ENCODE measurements at regions not wholly inside any gene's neighbourhood (a gene's known extent, or its start where the extent isn't known, plus 50 kb on each side); places are given as distances from the start of the nearest gene placed in this dataset.
"Not testable (repeated sequence)": the region's sequence is repeated elsewhere in the genome, so short reads cannot be mapped to it uniquely, and the experiment has no call there.

DNA sequence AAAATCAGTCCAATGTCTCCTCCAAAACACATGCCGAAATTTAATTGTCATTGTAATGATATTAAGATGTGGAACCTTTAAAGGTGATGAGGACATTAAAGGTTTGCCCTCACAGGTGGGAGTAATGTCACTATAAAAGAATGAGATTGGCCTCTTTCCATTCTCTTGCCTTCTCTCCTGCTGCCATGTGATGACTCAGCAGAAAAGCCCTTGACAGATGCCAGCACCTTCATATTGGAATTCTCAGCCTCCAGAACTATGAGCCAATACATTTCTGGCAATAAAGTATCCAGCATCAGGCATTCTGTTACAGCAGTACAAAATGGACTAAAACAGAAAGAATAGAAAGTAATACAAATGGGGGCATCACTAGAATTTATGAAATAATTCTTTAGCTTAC, 609.7 kb downstream of the SLC16A7 start:
- DNase-seq, result no peak

DNA sequence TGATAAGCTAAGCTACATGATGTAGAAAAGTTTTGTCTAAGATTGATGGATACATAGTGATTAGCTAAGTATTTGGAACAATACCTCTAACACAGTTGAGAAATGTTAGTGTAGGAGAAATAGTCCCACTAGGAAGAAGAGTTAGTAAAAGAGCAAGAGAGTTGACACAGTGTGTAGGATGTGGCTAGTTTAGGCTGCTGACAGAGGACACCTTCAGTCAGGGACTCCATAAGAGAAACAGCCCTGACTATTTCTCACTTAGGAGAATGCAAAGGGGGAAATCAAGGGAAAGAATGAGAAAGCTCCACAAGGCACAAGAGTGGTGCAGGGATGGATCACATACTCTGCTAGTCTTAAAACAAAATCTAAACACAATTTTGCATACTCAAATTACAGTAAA, 613.7 kb downstream of the SLC16A7 start:
- no peak for DNase-seq

DNA sequence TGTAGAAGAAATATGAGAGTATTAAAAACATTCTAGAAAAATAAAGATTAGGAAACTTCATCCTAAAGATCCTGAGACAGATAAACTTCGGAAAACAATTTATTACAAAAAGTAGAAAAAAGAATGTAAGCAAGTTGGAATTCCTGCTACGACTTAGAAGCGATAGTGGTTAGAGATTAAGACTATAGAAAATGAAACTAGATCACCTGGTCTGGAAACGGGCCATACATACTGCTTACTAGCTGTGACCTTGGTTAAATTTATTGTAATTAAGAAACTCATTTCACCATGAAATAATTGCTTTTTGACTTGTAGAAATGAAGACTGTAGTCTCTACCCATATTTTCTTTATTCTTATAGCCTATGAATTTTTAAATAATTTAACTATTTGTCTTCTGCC, 614.1 kb downstream of the SLC16A7 start:
- DNase-seq, result no peak

DNA sequence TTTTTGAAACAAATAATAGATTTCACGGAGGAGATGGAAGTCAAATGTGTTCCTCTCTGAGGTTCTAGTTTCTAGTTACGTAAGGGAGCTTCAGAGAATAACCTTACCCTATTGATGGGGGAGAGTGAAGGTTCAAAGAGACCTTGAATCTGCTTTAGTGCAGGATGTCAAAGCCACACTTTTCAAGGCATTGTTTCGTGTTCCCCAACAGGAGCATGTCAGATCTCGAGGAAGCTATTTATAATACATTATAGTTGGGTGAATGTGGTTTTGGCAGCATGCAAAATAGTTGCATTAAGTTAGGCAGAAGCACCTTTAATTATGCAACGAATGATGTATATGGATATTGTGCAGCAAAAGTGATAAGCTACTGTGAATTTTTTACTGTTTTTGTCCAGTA, 614.9 kb downstream of the SLC16A7 start:
- DNase-seq, result no peak

DNA sequence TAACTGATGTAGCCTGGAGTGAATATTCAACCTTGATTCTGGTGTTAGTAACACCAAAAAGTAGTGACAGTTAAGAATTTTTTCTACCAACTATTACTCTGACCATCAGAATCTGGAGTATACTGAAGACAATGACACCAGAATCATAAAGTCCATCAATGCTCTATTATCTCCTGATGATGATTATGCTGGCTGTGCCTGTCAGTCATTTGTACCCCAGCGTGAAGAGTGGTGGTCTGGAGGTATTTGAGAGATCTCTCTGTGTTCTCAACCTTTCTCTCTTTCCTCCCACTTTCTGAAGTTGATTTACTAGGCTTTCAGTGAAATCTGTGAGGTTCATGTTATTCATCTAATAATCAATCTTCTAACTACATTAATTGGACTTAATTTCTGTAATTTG, 615.4 kb downstream of the SLC16A7 start:
- no peak for DNase-seq

DNA sequence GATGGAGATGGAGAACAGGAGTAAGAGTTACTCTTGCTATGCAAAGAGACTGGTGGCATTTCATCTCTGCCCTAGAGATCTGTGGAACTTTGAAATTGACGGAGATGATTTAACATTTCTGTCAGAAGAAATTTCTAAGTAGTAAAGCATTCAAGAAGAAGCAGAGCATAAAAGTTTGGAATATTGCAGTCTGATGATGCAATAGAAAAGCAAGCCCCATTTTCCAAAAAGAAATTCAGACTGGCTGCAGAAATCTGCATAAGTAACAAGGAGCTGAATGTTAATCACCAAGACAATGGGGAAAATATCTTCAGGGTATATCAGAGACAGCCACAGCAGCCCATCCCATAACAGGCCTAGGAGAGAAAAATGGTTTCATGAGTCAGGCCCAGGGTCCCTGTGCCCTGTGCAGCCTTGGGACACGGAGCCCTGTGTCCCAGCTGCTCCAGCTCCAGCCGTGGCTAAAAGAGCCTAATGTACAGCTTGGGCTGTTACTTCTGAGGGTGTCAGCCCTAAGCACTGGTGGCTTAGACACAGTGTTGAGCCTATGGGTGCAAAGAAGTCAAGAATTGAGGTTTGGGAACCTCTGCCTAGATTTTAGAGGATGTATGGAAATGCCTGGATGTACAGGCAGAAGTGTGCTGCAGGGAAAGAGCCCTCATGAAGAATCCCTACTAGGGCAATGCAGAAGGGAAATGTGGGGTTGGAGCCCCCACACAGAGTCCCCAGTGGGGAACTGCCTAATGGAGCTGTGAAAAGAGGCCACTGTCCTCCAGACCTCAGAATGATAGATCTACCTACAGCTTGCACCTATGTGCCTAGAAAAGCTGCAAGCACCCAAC, 616.6 kb downstream of the SLC16A7 start:
- DNase-seq, result no peak

DNA sequence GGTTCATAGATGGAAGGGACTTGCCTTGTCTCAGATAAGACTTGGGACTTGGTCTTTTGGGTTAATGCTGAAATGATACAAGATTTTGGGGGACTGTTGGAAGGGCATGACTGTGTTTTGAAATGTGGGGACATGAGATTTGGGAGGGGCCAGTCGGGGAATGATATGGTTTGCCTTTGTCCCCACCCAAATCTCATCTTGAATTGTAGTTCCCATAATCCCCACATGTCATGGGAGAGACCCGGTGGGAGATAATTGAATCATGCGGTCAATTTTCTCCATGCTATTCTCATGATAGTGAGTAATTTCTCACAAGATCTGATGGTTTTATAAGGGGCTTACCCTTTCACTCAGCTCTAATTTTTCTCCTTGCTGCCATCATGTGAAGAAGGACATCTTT, 617.4 kb downstream of the SLC16A7 start:
- DNase-seq, result not testable (repeated sequence)

DNA sequence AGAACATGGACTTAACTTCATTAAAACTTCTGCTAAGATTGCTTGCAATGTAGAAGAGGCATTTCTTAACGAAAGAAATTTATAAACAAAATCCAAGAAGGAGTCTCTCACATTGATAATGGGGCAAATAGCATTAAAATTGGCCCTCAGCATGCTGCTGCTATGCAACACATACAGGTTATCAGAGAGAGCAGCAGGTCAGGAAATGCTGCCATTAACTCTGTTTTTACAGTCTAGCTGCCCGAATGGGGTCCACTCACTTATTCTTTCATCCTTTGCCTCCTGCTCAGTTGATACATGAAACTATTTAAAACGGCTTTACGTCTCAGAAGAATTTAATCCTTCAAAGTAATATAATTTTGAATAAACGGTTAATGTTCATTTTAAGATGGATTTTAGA, 620.4 kb downstream of the SLC16A7 start:
- DNase-seq, result no peak

DNA sequence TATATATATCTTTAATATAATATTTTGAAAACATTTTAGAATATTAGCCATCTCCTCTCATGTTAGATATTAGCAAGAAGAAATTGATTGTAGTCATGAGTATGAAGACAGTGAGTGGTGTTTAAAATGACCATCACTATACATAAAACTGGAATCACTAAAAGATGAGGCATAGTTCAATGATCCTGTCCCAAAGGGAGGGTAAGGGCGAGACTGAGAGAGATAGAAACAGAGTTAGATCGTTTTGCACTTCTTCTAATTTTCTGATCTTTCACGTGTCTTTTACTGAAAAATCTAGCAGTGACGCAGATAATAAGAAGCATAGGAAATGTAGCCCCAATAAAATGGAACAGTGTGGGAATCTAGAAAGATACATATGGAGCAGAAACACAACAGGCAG, 627.4 kb downstream of the SLC16A7 start:
- no peak for DNase-seq

DNA sequence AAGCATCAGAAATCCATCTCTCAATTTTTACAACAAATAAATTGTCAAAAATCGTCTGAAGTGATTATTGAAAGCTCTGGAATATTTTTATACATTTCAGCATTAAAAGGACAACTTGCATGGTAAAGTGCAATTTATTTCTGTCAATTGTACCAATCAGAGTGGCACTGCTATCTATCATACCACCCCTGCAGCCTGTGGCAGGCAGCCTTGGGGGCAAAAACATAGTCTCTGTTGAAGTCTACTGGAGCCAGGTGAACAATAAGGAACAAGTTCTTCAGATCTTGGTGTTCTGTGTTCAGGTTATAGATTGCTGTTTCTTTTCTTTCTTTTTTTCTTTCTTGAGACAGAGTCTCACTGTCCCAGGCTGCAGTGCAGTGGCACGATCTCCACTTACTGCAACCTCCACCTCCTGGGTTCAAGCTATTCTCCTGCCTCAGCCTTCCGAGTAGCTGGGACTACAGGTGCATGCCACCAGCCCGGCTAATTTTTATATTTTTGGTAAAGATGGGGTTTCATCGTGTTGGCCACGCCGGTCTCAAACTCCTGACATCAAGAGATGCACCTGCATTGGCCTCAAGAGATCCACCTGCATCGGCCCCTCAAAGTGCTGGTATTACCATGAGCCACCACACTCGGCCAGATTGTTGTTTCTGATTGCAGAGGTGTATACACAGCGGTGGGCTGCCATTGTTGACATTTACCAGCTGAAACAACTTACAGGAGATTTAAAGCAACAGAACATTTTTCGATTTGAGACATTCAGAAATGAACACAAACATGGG, 629.6 kb downstream of the SLC16A7 start:
- no peak for DNase-seq

DNA sequence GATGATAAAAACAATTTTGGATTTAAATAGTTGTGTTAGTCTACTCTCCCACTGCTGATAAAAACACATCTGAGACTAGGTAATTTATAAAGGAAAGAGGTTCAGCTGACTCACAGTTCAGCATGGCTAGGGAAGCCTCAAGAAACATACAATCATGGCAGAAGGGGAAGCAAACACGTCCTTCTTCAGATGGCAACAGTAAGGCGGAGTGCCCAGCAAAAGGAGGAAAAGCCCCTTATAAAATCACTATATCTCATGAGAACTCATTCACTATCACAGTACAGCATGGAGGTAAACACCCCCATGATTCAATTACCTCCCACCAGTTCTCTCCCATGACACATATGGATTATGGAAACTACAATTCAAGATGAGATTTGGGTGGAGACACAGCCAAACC, 632.1 kb downstream of the SLC16A7 start:
- DNase-seq, result no peak

DNA sequence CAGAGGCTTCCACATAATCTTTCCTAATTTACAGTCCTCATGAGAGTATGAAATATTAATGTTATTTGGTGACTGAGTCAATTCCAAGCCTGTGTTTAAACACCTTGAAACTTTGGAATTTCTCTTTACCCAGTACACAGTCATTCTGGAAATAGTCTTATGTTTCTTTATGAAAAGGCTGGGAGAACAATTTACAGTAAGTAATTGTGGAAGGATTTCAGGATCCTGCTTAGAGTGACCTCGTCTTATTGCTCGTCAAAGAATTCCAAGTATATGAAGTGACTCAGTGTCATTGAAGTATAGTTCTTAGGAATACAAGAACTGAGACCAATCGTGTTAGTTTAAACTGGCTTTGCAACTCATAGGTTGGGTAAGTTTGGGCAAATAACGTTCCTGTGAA, 634.2 kb downstream of the SLC16A7 start:
- DNase-seq, result no peak

DNA sequence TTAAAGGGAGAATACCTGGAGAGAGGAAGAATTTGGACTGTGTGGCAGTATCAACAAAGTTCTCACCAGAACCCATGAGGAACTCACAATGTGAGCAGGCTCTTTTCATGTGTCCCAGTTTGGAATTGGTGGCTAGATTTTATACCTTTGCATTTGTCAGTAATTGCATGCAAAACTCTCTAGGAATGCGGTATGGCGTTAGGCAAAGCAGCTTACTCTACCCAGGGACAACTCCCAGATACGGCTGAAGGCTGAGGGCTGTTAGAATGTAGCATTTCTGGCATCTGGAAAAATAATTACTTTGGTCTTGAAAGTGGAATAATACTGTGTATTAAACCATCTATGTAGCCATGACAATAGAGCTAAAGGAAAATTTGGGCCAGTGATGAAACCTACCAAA, 635.5 kb downstream of the SLC16A7 start:
- DNase-seq, result no peak

DNA sequence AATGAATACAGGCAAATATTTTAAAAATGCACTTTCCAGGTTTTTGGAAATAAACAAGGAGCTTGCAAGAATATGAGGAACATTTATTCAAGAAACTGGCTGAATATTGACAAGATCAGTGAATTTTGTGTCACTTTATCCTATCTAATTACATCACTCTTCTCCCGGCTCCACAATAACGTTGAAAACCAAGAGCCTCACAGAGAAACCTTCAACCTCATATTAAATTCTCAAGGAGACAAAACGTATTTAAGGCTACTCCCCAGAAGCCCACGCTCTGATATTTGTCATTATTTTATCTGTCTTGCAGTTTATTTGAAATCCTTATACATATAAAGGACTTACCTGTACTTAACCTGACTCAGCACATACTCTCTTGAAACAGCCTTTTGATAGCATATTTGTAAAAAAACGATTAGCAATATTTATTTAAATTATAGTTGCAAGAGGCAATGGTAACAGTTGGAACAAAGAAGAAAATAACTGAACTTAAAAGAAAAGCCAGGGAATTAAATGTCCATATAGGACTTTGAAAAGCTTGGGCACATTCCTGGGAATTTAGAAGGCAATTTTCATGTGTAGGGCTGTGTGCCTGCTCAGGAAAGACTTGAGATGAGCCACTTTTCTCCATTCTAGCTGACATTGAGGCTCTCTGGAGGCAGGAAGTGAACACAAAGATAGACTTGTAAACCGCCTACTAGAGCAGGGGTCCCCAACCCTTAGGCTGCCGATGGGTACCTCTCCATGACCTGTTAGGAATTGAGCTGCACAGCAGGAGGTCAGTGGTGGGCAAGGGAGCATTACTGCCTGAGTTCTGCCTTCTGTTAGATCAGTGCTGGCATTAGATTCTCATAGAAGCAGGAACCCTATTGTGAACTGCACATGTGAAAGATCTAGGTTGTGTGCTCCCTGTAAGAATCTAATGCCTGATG, 636.4 kb downstream of the SLC16A7 start:
- DNase-seq, result no peak

DNA sequence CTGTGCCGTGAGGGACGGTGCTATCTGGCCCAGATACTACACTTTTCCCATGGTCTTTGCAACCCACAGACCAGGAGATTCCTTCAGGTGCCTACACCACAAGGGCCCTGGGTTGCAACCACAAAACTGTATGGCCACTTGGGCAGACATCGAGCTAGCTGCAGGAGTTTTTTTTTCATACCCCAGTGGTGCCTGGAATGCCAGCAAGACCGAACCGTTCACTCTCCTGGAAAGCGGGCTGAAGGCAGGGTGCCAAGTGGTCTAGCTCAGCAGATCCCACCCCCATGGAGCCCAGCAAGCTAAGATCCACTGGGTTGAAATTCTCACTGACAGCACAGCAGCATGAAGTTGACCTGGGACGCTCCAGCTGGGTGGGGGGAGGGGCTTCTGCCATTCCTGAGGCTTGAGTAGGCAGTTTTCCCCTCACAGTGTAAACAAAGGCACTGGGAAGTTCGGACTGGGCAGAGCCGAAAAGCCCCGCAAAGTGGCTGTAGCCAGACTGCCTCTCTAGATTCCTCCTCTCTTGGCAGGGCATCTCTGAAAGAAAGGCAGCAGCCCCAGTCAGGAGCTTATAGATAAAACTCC, 638.9 kb downstream of the SLC16A7 start:
- DNase-seq, result not testable (repeated sequence)

DNA sequence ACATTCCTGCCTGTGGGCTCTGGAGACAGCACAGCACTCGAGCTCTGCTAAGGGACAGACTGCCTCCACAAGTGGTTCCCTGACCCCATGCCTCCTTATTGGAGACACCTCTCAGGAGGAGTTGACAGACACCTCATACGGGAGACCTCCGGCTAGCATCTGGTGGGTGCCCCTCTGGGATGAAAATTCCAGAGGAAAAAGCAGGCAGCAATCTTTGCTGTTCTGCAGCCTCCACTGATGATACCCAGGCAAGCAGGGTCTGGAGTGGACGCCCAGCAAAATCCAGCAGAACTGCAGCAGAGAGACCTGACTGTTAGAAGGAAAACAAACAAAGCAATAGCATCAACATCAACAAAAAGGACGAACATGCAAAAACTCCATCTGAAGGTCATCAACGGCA, 639.4 kb downstream of the SLC16A7 start:
- no peak for DNase-seq

DNA sequence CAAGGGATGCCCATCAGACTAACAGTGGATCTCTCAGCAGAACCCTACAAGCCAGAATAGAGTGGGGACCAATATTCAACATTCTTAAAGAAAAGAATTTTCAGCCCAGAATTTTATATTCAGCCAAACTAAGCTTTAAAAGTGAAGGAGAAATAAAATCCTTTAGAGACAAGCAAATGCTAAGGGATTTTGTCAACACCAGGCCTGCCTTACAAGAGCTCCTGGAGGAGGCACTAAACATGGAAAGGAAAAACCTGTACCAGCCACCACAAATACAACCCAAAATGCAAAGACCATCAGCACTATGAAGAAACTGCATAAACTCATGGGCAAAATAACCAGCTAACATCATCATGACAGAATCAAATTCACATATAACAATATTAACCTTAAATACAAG, 640.6 kb downstream of the SLC16A7 start:
- not testable (repeated sequence) for DNase-seq

DNA sequence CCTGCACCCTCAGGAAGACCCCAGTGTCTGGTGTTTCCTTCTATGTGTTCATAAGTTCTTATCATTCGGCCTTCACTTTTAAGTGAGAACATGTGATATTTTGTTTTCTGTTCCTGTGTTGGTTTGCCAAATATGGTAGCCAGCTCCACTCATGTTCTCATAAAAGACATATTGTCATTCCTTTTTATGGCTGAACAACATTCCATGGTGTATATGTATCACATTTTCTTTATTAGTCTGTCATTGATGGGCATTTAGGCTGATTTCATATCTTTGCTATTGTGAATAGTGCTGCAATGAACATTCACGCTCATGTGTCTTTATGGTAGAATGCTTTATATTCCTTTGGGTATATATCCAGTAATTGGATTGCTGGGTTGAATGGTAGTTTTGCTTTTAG, 645.1 kb downstream of the SLC16A7 start:
- no peak for DNase-seq

DNA sequence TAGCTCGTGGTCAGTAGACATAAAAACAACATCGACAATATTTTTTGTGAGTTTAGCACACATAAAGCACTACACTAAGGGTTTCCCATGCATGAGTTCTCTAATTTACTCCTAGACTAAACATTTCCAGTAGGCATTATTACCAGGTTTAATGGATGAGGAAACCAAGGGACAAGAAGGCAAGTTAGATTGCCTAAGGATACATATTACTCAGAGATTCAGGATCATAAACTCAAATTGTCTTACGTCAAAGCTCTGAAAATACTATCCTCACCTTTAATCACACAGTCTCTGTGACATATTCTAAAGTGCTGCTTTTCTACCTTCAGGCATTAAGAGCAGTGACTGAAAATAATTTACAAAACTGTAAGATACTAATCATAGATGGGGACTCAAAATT, 655.3 kb downstream of the SLC16A7 start:
- DNase-seq, result no peak

DNA sequence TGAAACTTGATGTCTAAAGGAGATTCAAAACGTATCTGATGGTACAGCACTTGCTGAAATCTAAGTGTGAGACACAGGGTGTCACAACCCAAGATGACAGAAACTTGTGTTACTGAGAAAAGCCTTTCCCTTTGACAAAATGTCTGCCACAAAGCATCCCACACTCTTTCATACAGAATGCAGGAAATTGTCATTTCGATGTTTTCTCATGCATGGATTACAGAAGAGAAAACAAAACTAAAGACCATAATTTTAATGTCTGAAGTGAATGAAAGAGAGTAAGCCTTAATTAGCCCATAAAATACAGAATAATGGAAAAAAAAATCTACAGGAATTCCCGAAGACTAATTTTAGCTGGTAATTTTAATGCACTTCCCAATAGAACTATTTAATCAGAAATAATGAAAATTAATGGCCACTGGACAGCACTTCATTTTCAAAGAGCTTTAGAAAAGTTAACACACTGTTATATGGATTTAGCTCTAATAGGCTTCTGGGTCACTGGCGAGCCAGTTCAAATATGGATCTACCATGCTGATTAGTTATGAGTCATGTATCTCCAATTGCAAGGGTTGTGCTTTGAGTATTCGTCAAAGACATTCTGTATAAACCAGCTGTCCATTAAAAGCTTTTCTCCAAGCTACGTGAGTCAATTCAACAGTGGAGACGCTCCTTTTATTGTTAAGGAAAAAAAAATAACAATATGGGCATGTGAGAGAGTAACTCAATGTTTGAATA, 656.7 kb downstream of the SLC16A7 start:
- no peak for DNase-seq

DNA sequence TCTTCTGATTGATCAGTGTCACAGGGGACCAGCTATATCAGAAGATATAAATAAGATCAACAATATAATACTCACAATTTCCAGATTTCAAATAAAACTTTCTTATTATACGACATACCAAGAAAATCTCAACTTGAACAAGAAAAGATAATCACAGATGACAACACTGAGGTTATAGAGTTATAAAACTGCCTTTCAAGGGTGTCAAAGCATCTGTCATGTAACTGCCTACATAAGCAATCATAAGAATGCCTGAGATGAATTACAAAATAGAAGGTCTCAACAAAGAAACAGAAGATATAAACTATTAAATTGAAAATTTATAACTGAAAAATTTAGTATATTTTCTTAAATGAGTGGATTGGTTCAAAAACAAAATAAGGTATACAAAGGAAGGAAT, 659.2 kb downstream of the SLC16A7 start:
- DNase-seq, result no peak

DNA sequence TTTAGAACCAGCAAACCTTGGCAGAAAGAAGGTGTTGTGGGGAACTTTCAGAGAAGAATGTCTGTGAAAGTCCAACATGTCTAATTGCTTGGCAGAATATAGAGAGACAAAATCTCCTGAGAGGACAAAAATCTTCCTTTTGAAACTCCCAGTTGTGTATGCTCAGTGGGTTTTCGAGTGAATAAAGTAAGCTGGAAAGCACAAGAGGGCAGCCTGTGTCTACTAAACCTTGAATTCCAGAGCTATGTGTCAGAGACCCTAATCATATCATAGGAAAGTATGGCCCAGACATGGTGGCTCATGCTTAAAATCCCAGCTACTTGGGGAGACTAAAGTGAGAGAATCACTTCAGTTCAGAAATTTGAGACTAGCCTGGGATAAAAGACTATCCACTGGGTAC, 661.2 kb downstream of the SLC16A7 start:
- DNase-seq, result no peak
